ENCODE measurements at regions not wholly inside any gene's neighbourhood (a gene's known extent, or its start where the extent isn't known, plus 50 kb on each side); places are given as distances from the start of the nearest gene placed in this dataset.

- DNase-seq: no peak
These were observed 104.6 kb upstream of the BOD1 start for GRCh38 chr5:173720953-173721600.

- DNase-seq: no peak
These were observed 105.3 kb upstream of the BOD1 start for GRCh38 chr5:173721601-173722232.

- DNase-seq: no peak
These were observed 110.6 kb upstream of the BOD1 start for GRCh38 chr5:173726846-173727557.

GRCh38 chr5:173727839-173728778, 111.7 kb upstream of the BOD1 start:
- no peak for DNase-seq

- no peak for DNase-seq
These were observed 112.8 kb upstream of the BOD1 start for GRCh38 chr5:173729079-173729765.

GRCh38 chr5:173730632-173731298, 114.3 kb upstream of the BOD1 start:
- DNase-seq: no peak

- DNase-seq: no peak
These were observed 116.6 kb upstream of the BOD1 start for GRCh38 chr5:173733021-173733420.

GRCh38 chr5:173733425-173733824, 117.0 kb upstream of the BOD1 start:
- no peak for DNase-seq

GRCh38 chr5:173733831-173734501, 117.5 kb upstream of the BOD1 start:
- DNase-seq: peak; percentile 30

GRCh38 chr5:173734716-173735115, 118.3 kb upstream of the BOD1 start:
- no peak for DNase-seq

GRCh38 chr5:173735184-173735583, 118.7 kb upstream of the BOD1 start:
- no peak for DNase-seq

GRCh38 chr5:173735691-173736090, 119.2 kb upstream of the BOD1 start:
- DNase-seq: no peak

- no peak for DNase-seq
These were observed 119.9 kb upstream of the BOD1 start for GRCh38 chr5:173736374-173736773.

- DNase-seq: peak; percentile 75
These were observed 120.5 kb upstream of the BOD1 start for GRCh38 chr5:173736923-173737412.

GRCh38 chr5:173739741-173740140, 123.3 kb upstream of the BOD1 start:
- DNase-seq: no peak

- DNase-seq: no peak
These were observed 124.0 kb upstream of the BOD1 start for GRCh38 chr5:173740400-173740799.

- no peak for DNase-seq
These were observed 124.6 kb upstream of the BOD1 start for GRCh38 chr5:173741087-173741486.

- no peak for DNase-seq
These were observed 125.4 kb upstream of the BOD1 start for GRCh38 chr5:173741729-173742431.

- no peak for DNase-seq
These were observed 126.0 kb upstream of the BOD1 start for GRCh38 chr5:173742432-173742816.

GRCh38 chr5:173743641-173744343, 127.3 kb upstream of the BOD1 start:
- DNase-seq: no peak

Measured in NCI-H510A (cell line).